Endothelial cell of umbilical vein (primary cell): ENCODE measurements at regions not wholly inside any gene's neighbourhood (a gene's known extent, or its start where the extent isn't known, plus 50 kb on each side); places are given as distances from the start of the nearest gene placed in this dataset.

Experiments used
- BruUV-seq: library from RNA; stranded (reverse); fragments of 400-500 nt; replicated peaks from 2 replicates; lab custom pipeline; 2021; lab: Mats Ljungman, UMichigan
- CTCF ChIA-PET: fragments of 300-600, 350-600 bp; sonication (Branson Sonifier 250); formaldehyde crosslinking; loops from one replicate; lab custom pipeline; 2021; ENCODE audit warnings: antibody characterized with exemption, inconsistent platforms; lab: Charles Lee
- POLR2A ChIA-PET: fragments of 300-600, 350-600 bp; sonication (Branson Sonifier 250); formaldehyde crosslinking; loops from one replicate; lab custom pipeline; 2021; ENCODE audit warnings: antibody characterized with exemption, inconsistent platforms; lab: Charles Lee
- DNase-seq: peaks from one replicate; pipeline ENCODE4 v3.0.0-alpha.2; 2011; ENCODE audit warnings: low read depth, low spot score
- FAIRE-seq: peaks from 2 replicates; lab custom pipeline; 2011; peaks lifted over from hg19 to GRCh38; lab: Jason Lieb, UNC
- H2AFZ ChIP-seq: 2 replicates; pipeline ENCODE4 v1.6.0; 2012; ENCODE audit warnings: low read depth, low read length, control low read depth, inconsistent platforms
- H3K27ac ChIP-seq: 2 replicates; pipeline ENCODE4 v1.5.1; 2011; ENCODE audit warnings: low read depth, mild to moderate bottlenecking, control low read depth, low read length, moderate library complexity; ENCODE audit not compliant: insufficient read depth
- H3K27me3 ChIP-seq, 2 experiments: 2 replicates each; pipeline versions ENCODE4 v1.6.0 to v1.6.1; 2011; ENCODE audit warnings: low read length in 2 of 2, mixed read lengths in 1 of 2; ENCODE audit not compliant: control insufficient read depth in 2 of 2, insufficient read depth in 2 of 2
- H3K36me3 ChIP-seq, 2 experiments: 2 replicates in 1 of 2; 3 replicates in 1 of 2; pipeline ENCODE4 v1.5.1; 2011; ENCODE audit warnings: low read length in 2 of 2, mild to moderate bottlenecking in 1 of 2, moderate library complexity in 1 of 2; ENCODE audit not compliant: control insufficient read depth in 2 of 2, insufficient read depth in 2 of 2; ENCODE audit errors: extremely low read depth in 1 of 2
- H3K4me1 ChIP-seq: 3 replicates; pipeline ENCODE4 v1.5.1; 2011; ENCODE audit warnings: mild to moderate bottlenecking, low read length; ENCODE audit not compliant: control insufficient read depth, insufficient read depth; ENCODE audit errors: extremely low read depth
- H3K4me2 ChIP-seq: 2 replicates; pipeline ENCODE4 v1.6.1; 2011; ENCODE audit warnings: low read length, control low read depth, mixed read lengths; ENCODE audit not compliant: insufficient read depth
- H3K4me3 ChIP-seq, 3 experiments: fragments of 200-600 bp in 1 of 3; sonication (generic), shearing (Covaris generic) in 1 of 3; replicated peaks in 1 of 3; 2 replicates each; pipeline ENCODE4 v1.5.1; 2011 to 2016; ENCODE audit warnings: control low read depth in 3 of 3, low read length in 3 of 3, mild to moderate bottlenecking in 2 of 3, inconsistent platforms in 1 of 3, low read depth in 1 of 3, moderate library complexity in 1 of 3; ENCODE audit not compliant: insufficient read depth in 1 of 3
- H3K79me2 ChIP-seq: 2 replicates; pipeline ENCODE4 v1.6.0; 2012; ENCODE audit warnings: low read length, inconsistent platforms; ENCODE audit not compliant: control insufficient read depth, insufficient read depth
- H3K9ac ChIP-seq: replicated peaks from 2 replicates; pipeline ENCODE3; 2011; ENCODE audit warnings: low read length, control low read depth; ENCODE audit not compliant: insufficient read depth; ENCODE audit errors: extremely low read depth
- H3K9me1 ChIP-seq: replicated peaks from 3 replicates; pipeline ENCODE4 v1.6.0; 2011; ENCODE audit warnings: mild to moderate bottlenecking, low read length; ENCODE audit not compliant: control insufficient read depth, insufficient read depth; ENCODE audit errors: extremely low read depth
- H3K9me3 ChIP-seq: replicated peaks from 2 replicates; pipeline ENCODE4 v1.5.1; 2012; ENCODE audit warnings: low read length, inconsistent platforms; ENCODE audit not compliant: control insufficient read depth, insufficient read depth
- H4K20me1 ChIP-seq: replicated peaks from 2 replicates; pipeline ENCODE3; 2011; ENCODE audit warnings: mild to moderate bottlenecking, low read length; ENCODE audit not compliant: control insufficient read depth, insufficient read depth; ENCODE audit errors: extremely low read depth
- CTCF ChIP-seq, 2 donors: IDR thresholded peaks; 1 replicate in 1 of 2; 2 replicates in 1 of 2; pipeline ENCODE4 v1.5.1; 2011; ENCODE audit warnings: low read length in 2 of 2, mild to moderate bottlenecking in 2 of 2, moderate library complexity in 2 of 2, control low read depth in 1 of 2, inconsistent platforms in 1 of 2, low read depth in 1 of 2; ENCODE audit not compliant: insufficient read depth in 1 of 2; ENCODE audit errors: extremely low read depth in 1 of 2
- EZH2 ChIP-seq: IDR thresholded peaks from 2 replicates; pipeline ENCODE4 v1.6.1; 2012; ENCODE audit warnings: borderline replicate concordance, low read depth, mild to moderate bottlenecking, moderate library complexity, low read length, inconsistent platforms; ENCODE audit not compliant: severe bottlenecking
- FOS ChIP-seq: IDR thresholded peaks from 2 replicates; pipeline ENCODE4 v1.6.1; 2011; ENCODE audit warnings: mild to moderate bottlenecking, low read length, moderate library complexity, borderline replicate concordance; ENCODE audit not compliant: insufficient read depth
- GATA2 ChIP-seq: IDR thresholded peaks from 2 replicates; pipeline ENCODE4 v1.7.0; 2011; ENCODE audit warnings: low read depth, mild to moderate bottlenecking, moderate library complexity, mixed read lengths, low read length; ENCODE audit not compliant: insufficient read length, insufficient read depth
- JUN ChIP-seq: IDR thresholded peaks from 2 replicates; pipeline ENCODE4 v1.6.1; 2011; ENCODE audit warnings: borderline replicate concordance, low read depth; ENCODE audit not compliant: insufficient read length, insufficient read depth
- MYC ChIP-seq: IDR thresholded peaks from one replicate; pipeline ENCODE4 v1.6.1; 2011; ENCODE audit warnings: mild to moderate bottlenecking, low read depth, low read length
- POLR2A ChIP-seq: IDR thresholded peaks from 2 replicates; pipeline ENCODE4 v1.6.1; 2012; ENCODE audit warnings: low read depth, mild to moderate bottlenecking, control low read depth, low read length
- POLR2AphosphoS5 ChIP-seq: IDR thresholded peaks from 2 replicates; pipeline ENCODE4 v1.6.1; 2012; ENCODE audit warnings: low read depth, mild to moderate bottlenecking, control low read depth, low read length, moderate library complexity; ENCODE audit not compliant: insufficient read depth
- dilution Hi-C: fragments of 300-500 bp; cut with MboI; formaldehyde crosslinking; loops from one replicate; pipeline ENCODE4 v1.15.0; 2019; ENCODE audit warnings: low sequenced_read_pairs; ENCODE audit not compliant: extremely low pct_ligation_motif_present
- intact Hi-C: fragments of 100-400 bp; cut with micrococcal nuclease; formaldehyde crosslinking; loops from one replicate; pipeline ENCODE4 v1.10.0; 2022
- TF ChIP-seq, protein P1 (sequence below): IDR thresholded peaks from 2 replicates; pipeline ENCODE4 v1.6.1; 2011; ENCODE audit not compliant: insufficient read depth, insufficient read length

GRCh38 chrX:861340-861890 lies 230.8 kb downstream of the SHOX start:
- Histone ChIP-seq H2AFZ (no peak overlapping the region), H3K27me3 (no peaks in the 10 kb centered on the region), H3K9ac (no peak overlapping the region), H4K20me1 (no peaks in the 10 kb centered on the region), H3K4me3 (no peak overlapping the region), H3K9me1 (no peaks in the 10 kb centered on the region), H3K27ac (no peak overlapping the region), H3K36me3 (no peaks in the 10 kb centered on the region), H3K9me3 (peaks cover 3% of the 10 kb centered on the region), H3K79me2 (no peaks in the 10 kb centered on the region), H3K4me1 (no peaks in the 10 kb centered on the region), H3K4me2 (no peak overlapping the region)
- TF ChIP-seq FOS = no peak
- TF ChIP-seq MYC = no peak
- TF ChIP-seq, protein P1, sequence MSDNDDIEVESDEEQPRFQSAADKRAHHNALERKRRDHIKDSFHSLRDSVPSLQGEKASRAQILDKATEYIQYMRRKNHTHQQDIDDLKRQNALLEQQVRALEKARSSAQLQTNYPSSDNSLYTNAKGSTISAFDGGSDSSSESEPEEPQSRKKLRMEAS = no peak
- no peak for TF ChIP-seq JUN
- TF ChIP-seq GATA2 = no peak
- TF ChIP-seq POLR2AphosphoS5 = no peak
- TF ChIP-seq CTCF (IDR thresholded peaks at IDR 0.05; ENCODE audit: extremely low read depth in 1 of 2, insufficient read depth in 1 of 2, low read depth in 1 of 2, low read length in 2 of 2) = no peak
- TF ChIP-seq POLR2A = no peak
- no peak for TF ChIP-seq EZH2
- no TSS peak for BruUV-seq
- CTCF ChIA-PET = no interaction called here
- DNase-seq (no peak), FAIRE-seq (no peak)
- intact Hi-C loops = no loop called here
- dilution Hi-C loops = no loop called here
- POLR2A ChIA-PET = no interaction called here
